Suprapubic skin (tissue), 3 donors: ENCODE measurements at regions not wholly inside any gene's neighbourhood (a gene's known extent, or its start where the extent isn't known, plus 50 kb on each side); places are given as distances from the start of the nearest gene placed in this dataset.

Experiments
- EP300 ChIP-seq: sonication (generic); formaldehyde crosslinking; IDR thresholded peaks from one replicate; pipeline ENCODE4 v1.6.1; 2017; ENCODE audit warnings: antibody characterized with exemption
- POLR2A ChIP-seq, 2 donors: fragments of 450-650 bp; IDR thresholded peaks; one replicate each; pipeline ENCODE4 v1.6.1; 2017; ENCODE audit warnings: antibody characterized with exemption in 2 of 2, mild to moderate bottlenecking in 2 of 2, moderate library complexity in 2 of 2
- TF ChIP-seq, protein P1 (sequence below), 2 donors: fragments of 200-600 bp in 1 of 2; fragments of 450-650 bp in 1 of 2; sonication (generic) in 1 of 2; IDR thresholded peaks; one replicate each; pipeline ENCODE4 v1.5.1; 2016 to 2019; ENCODE audit warnings: antibody characterized with exemption in 2 of 2, mild to moderate bottlenecking in 1 of 2, moderate library complexity in 1 of 2

DNA sequence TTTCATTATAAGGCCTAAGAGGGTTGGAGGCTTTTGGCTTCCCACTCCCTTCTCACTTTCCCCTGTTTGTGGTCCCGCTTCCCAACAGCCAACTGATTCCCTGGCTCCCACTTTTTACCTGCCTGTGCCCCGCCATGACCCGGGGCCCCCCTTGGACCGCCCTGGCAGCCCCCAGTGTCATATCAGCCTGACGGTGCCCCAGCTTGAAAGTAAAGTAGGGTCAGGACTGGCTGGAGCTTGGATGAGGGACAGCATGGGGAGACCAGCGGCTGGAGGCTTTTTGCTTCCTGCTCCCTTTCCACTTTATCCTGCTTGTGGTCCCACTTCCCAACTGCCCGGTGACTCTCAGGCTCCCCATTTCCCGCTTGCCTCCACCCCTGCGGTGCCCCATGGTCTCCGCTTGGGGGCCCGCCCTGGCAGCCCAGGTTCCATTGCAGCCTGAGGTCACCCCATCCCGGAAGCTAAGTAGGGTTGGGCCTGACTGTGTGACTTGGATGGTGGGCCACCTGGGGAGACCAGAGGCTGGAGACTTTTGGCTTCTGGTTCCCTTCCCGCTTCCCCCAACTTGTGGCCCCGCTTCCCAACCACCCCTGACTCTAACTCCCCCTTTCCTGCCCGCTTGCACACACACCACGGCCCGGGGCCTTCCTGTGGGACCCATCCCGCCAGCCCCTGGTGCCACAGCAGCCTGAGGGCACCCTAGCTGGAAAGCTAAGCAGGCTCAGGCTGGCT, 2274.7 kb downstream of the TP53TG3F start:
- TF ChIP-seq EP300 (no peak), POLR2A (IDR thresholded peaks at IDR 0.05) (no peak)
- TF ChIP-seq, protein P1, sequence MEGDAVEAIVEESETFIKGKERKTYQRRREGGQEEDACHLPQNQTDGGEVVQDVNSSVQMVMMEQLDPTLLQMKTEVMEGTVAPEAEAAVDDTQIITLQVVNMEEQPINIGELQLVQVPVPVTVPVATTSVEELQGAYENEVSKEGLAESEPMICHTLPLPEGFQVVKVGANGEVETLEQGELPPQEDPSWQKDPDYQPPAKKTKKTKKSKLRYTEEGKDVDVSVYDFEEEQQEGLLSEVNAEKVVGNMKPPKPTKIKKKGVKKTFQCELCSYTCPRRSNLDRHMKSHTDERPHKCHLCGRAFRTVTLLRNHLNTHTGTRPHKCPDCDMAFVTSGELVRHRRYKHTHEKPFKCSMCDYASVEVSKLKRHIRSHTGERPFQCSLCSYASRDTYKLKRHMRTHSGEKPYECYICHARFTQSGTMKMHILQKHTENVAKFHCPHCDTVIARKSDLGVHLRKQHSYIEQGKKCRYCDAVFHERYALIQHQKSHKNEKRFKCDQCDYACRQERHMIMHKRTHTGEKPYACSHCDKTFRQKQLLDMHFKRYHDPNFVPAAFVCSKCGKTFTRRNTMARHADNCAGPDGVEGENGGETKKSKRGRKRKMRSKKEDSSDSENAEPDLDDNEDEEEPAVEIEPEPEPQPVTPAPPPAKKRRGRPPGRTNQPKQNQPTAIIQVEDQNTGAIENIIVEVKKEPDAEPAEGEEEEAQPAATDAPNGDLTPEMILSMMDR (IDR thresholded peaks at IDR 0.05): no peak
